ENCODE measurements at regions not wholly inside any gene's neighbourhood (a gene's known extent, or its start where the extent isn't known, plus 50 kb on each side); places are given as distances from the start of the nearest gene placed in this dataset.

DNA sequence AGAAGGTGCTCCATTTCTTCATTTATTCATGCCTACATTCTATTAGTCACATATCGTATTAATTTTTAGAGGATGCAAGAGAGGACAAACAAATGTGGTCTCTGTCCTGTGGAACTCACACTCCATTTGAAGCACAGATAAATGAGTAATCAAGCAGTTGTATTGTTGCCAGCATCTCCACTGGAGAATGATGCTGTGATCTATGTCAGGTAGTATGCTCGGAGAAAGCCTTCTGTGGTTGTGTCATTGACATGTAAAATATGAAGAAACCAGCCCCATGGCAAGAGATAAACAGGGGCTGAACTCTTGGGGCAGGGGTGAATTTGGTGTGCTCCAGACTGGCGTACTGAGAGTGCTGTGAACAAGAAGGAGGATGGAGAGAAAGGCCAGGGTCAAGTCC is 101.2 kb downstream of the FASLG start:
- no peak for TF ChIP-seq CTCF (IDR thresholded peaks at IDR 0.05; ENCODE audit: poor library complexity)
- no peak for TF ChIP-seq EZH2 (IDR thresholded peaks at IDR 0.05; ENCODE audit: borderline replicate concordance)
- TF ChIP-seq EZH2phosphoT487 (IDR thresholded peaks at IDR 0.05; ENCODE audit: low read depth, severe bottlenecking, unreplicated experiment): no peak
